Upper lobe of left lung (tissue), 6 donors: ENCODE measurements at regions not wholly inside any gene's neighbourhood (a gene's known extent, or its start where the extent isn't known, plus 50 kb on each side); places are given as distances from the start of the nearest gene placed in this dataset.

Experiments used
- ATAC-seq, 2 donors: fragments of 200-7000 bp; cut with Tn5 transposase; one replicate each; pipeline ENCODE4 v1.9.1; 2022; ENCODE audit warnings: mild to moderate bottlenecking in 2 of 2, moderate library complexity in 2 of 2; ENCODE audit not compliant: low FRiP score in 2 of 2
- DNase-seq, 2 donors: peaks; one replicate each; pipeline ENCODE4 v3.0.0-alpha.2; 2019 to 2020
- H3K27ac ChIP-seq, 4 donors: fragments of 200-600 bp; sonication (generic); one replicate each; pipeline ENCODE4 v1.5.1; 2016 to 2019
- H3K27me3 ChIP-seq, 4 donors: fragments of 200-600 bp; sonication (generic); one replicate each; pipeline ENCODE4 v1.5.1; 2017 to 2019
- H3K36me3 ChIP-seq, 4 donors: fragments of 200-600 bp; sonication (generic); one replicate each; pipeline ENCODE4 v1.5.1; 2016 to 2019
- H3K4me1 ChIP-seq, 4 donors: fragments of 200-600 bp; sonication (generic); one replicate each; pipeline ENCODE4 v1.5.1; 2018 to 2019
- H3K4me3 ChIP-seq, 4 donors: fragments of 200-600 bp; sonication (generic); one replicate each; pipeline ENCODE4 v1.5.1; 2017 to 2019; ENCODE audit warnings: mild to moderate bottlenecking in 2 of 4, moderate library complexity in 1 of 4
- H3K9me3 ChIP-seq, 4 donors: fragments of 200-600 bp; sonication (generic); one replicate each; pipeline ENCODE4 v1.5.1; 2018 to 2019
- EP300 ChIP-seq, 4 donors: sonication (generic); formaldehyde crosslinking; IDR thresholded peaks; one replicate each; pipeline ENCODE4 v1.5.1; 2017; ENCODE audit warnings: antibody characterized with exemption in 4 of 4, control low read depth in 2 of 4
- POLR2A ChIP-seq, 4 donors: fragments of 450-650 bp; IDR thresholded peaks; one replicate each; pipeline ENCODE4 v1.5.1; 2016 to 2017; ENCODE audit warnings: antibody characterized with exemption in 4 of 4, mild to moderate bottlenecking in 2 of 4
- POLR2AphosphoS5 ChIP-seq, 2 donors: sonication (generic); formaldehyde crosslinking; IDR thresholded peaks; one replicate each; pipeline ENCODE4 v1.5.1; 2017; ENCODE audit warnings: antibody characterized with exemption in 2 of 2
- WGBS, 2 donors: methylation state at CpG; one replicate each; pipeline ENCODE4 v1.1.5; 2017 to 2018; 5-methylcytosine and 5-hydroxymethylcytosine counted together
- TF ChIP-seq, protein P1 (sequence below), 6 experiments: fragments of 450-650 bp in 4 of 6; fragments of 200-600 bp in 2 of 6; sonication (generic) in 2 of 6; IDR thresholded peaks; one replicate each; pipeline ENCODE4 v1.5.1; 2016 to 2019; ENCODE audit warnings: antibody characterized with exemption in 6 of 6
- donor health status: DM: no; HTN: no; CAD: no; lungs with moderate emphysema.
- donor health status: DM: no; HTN: yes; CAD: no; lungs with severe emphysema.

DNA sequence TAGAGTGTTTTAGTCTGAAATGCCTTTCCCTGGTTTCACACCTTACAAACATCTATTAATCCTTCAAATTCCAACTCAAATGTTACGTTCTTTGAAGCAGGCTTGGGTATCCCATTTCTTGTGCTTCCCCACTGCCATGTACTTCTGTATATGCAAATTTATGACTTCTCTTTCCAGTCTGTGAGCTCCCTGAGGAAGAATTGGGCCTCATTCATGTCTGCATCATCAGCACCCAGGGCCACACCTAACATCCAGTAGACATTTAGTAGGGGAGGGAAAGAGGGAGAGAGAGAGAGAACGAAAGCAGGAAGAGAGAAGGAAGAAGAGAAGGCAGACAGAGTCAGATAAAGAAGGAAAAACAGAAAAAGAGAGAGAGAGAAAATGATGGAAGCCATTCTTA lies 53.3 kb upstream of the KY start:
- H3K36me3 ChIP-seq, result no peaks in the 10 kb centered on the region
- no peaks in the 10 kb centered on the region for H3K4me1 ChIP-seq
- DNase-seq, result no peak
- ATAC-seq, result no peak
- TF ChIP-seq POLR2A (IDR thresholded peaks at IDR 0.05), result no peak
- no peak for TF ChIP-seq EP300 (IDR thresholded peaks at IDR 0.05)
- no peak for TF ChIP-seq POLR2AphosphoS5 (IDR thresholded peaks at IDR 0.05)
- TF ChIP-seq, protein P1, sequence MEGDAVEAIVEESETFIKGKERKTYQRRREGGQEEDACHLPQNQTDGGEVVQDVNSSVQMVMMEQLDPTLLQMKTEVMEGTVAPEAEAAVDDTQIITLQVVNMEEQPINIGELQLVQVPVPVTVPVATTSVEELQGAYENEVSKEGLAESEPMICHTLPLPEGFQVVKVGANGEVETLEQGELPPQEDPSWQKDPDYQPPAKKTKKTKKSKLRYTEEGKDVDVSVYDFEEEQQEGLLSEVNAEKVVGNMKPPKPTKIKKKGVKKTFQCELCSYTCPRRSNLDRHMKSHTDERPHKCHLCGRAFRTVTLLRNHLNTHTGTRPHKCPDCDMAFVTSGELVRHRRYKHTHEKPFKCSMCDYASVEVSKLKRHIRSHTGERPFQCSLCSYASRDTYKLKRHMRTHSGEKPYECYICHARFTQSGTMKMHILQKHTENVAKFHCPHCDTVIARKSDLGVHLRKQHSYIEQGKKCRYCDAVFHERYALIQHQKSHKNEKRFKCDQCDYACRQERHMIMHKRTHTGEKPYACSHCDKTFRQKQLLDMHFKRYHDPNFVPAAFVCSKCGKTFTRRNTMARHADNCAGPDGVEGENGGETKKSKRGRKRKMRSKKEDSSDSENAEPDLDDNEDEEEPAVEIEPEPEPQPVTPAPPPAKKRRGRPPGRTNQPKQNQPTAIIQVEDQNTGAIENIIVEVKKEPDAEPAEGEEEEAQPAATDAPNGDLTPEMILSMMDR (IDR thresholded peaks at IDR 0.05), result no peak
- H3K27me3 ChIP-seq, result no peaks in the 10 kb centered on the region
- WGBS, 2 donors, result 74 to 78% methylated on average over 2 of the region's 2 CpGs
- H3K4me3 ChIP-seq, result no peak overlapping the region
- H3K9me3 ChIP-seq, result no peaks in the 10 kb centered on the region
- no peak overlapping the region for H3K27ac ChIP-seq

DNA sequence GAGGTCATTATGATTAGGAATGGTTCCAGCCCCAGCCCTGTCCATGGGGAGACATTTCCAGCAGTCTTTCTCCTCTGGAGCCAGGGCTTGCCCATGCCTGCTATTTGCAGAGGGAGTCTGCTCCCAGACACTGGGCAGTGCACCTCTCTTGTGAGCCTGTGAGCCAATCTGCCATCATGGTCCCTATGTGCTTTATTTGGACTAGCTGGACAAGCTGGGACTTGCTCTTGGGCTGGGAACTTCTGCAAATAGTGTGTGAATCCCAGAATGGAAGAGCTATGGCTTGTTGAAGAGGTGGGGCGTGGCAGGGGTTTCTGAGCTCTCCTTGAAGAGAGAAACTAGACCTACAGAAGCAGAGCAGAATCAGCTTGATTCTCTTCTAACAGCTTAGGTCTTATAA lies 53.7 kb upstream of the KY start:
- Histone ChIP-seq H3K36me3 (no peaks in the 10 kb centered on the region), H3K27ac (no peak overlapping the region), H3K4me1 (no peaks in the 10 kb centered on the region), H3K27me3 (no peaks in the 10 kb centered on the region), H3K9me3 (no peaks in the 10 kb centered on the region), H3K4me3 (no peak overlapping the region)
- WGBS, 2 donors, result 88 to 96% methylated on average over 1 of the region's 1 CpG
- DNase-seq (no peak), ATAC-seq (no peak)
- TF ChIP-seq POLR2A (IDR thresholded peaks at IDR 0.05) (no peak), EP300 (IDR thresholded peaks at IDR 0.05) (no peak), POLR2AphosphoS5 (IDR thresholded peaks at IDR 0.05) (no peak)
- TF ChIP-seq, protein P1 (IDR thresholded peaks at IDR 0.05), result no peak

DNA sequence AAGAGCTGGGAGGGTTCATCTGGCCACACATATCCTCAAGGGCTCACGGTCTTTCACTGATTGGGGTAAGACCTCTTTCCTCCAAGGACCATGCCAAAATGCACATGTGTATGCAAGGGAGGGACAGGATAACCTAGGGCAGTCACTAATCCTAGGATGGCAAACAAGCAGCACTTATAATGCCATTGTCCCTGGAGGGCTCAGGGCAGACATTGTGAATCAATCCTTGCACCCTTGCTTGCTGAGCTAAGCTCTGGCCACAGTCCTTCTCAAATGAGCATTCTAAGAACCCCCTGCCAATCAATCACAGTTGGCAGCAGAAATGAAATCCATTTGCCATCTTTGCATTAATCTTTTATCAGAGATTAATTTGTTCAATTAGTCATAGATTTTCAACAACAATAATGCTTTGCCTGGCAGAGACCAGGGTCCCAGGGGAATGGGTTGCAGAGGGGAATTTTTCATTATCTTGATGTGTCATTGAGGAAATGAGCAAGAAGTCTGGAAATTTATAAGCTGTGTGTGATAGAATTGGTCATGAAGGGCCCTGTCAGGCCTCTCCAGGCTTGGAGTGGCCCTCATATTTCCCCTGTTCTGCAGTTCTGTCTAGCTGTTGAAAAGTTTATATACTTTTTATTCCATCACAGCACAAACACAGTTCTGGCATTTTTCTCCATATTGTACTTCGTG lies 57.2 kb upstream of the KY start:
- ATAC-seq (no peak), DNase-seq (no peak)
- H3K36me3 ChIP-seq, result no peaks in the 10 kb centered on the region
- no peaks in the 10 kb centered on the region for H3K4me1 ChIP-seq
- no peak overlapping the region for H3K27ac ChIP-seq
- H3K27me3 ChIP-seq, result no peaks in the 10 kb centered on the region
- H3K4me3 ChIP-seq, result no peak overlapping the region
- TF ChIP-seq EP300 (IDR thresholded peaks at IDR 0.05), result no peak
- TF ChIP-seq POLR2AphosphoS5 (IDR thresholded peaks at IDR 0.05), result no peak
- no peak for TF ChIP-seq POLR2A (IDR thresholded peaks at IDR 0.05)
- TF ChIP-seq, protein P1 (IDR thresholded peaks at IDR 0.05), result no peak
- no peaks in the 10 kb centered on the region for H3K9me3 ChIP-seq
- WGBS, 2 donors, result 85 to 88% methylated on average over 2 of the region's 2 CpGs

DNA sequence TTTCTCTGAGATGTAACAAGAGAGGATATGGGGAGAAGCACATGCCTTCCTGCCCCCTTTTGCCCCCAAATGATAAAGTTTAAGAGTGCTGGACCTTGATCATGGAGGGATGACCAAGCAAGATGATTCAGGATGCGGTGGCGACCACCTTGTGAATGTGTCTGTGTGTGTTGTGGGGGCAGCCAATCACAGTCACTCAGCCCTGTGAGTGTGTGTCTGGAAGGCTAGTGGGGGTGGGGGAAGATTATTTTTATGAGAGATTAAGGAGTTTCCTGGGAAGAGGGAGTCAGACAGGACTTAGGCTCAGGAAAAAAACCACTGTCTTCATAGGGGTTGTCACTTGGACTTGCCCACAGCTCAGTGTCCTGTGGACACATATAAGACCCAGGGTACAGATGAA lies 57.8 kb upstream of the KY start:
- TF ChIP-seq POLR2AphosphoS5 (IDR thresholded peaks at IDR 0.05) (no peak), EP300 (IDR thresholded peaks at IDR 0.05) (no peak)
- H3K9me3 ChIP-seq, result no peaks in the 10 kb centered on the region
- H3K36me3 ChIP-seq, result no peaks in the 10 kb centered on the region
- no peak for DNase-seq
- H3K27ac ChIP-seq, result no peak overlapping the region
- no peaks in the 10 kb centered on the region for H3K4me1 ChIP-seq
- no peak overlapping the region for H3K4me3 ChIP-seq
- 89 to 97% methylated on average over 2 of the region's 2 CpGs for WGBS, 2 donors
- H3K27me3 ChIP-seq, result no peaks in the 10 kb centered on the region
- ATAC-seq, result no peak

DNA sequence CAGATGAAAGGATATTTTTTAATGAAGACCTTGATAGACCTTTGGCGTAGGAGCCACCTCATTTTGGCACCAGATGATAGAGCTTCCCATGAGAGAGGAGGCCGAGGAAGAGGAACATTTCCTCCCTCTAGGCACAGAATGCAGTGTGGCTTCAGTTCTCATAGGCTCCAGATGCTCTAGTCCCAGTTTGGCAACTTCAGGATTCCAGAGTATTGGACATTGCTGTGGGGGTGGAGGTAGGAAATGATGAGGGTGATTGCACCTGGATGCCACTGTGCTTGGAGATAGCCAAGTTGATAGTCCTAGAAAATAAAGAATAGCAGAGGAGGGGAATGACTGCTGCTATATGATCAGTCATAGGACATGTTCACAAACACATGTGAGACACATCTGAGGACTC lies 58.3 kb upstream of the KY start:
- H3K36me3 ChIP-seq, result no peaks in the 10 kb centered on the region
- TF ChIP-seq POLR2A (IDR thresholded peaks at IDR 0.05), result no peak
- TF ChIP-seq, protein P1 (IDR thresholded peaks at IDR 0.05), result no peak
- TF ChIP-seq POLR2AphosphoS5 (IDR thresholded peaks at IDR 0.05), result no peak
- TF ChIP-seq EP300 (IDR thresholded peaks at IDR 0.05), result no peak
- no peaks in the 10 kb centered on the region for H3K27me3 ChIP-seq
- H3K4me1 ChIP-seq, result no peaks in the 10 kb centered on the region
- no peaks in the 10 kb centered on the region for H3K9me3 ChIP-seq
- 68 to 86% methylated on average over 2 of the region's 2 CpGs for WGBS, 2 donors
- no peak overlapping the region for H3K4me3 ChIP-seq
- no peak for DNase-seq
- no peak for ATAC-seq
- no peak overlapping the region for H3K27ac ChIP-seq
